ENCODE measurements at regions not wholly inside any gene's neighbourhood (a gene's known extent, or its start where the extent isn't known, plus 50 kb on each side); places are given as distances from the start of the nearest gene placed in this dataset.

- TF ChIP-seq, protein P1, sequence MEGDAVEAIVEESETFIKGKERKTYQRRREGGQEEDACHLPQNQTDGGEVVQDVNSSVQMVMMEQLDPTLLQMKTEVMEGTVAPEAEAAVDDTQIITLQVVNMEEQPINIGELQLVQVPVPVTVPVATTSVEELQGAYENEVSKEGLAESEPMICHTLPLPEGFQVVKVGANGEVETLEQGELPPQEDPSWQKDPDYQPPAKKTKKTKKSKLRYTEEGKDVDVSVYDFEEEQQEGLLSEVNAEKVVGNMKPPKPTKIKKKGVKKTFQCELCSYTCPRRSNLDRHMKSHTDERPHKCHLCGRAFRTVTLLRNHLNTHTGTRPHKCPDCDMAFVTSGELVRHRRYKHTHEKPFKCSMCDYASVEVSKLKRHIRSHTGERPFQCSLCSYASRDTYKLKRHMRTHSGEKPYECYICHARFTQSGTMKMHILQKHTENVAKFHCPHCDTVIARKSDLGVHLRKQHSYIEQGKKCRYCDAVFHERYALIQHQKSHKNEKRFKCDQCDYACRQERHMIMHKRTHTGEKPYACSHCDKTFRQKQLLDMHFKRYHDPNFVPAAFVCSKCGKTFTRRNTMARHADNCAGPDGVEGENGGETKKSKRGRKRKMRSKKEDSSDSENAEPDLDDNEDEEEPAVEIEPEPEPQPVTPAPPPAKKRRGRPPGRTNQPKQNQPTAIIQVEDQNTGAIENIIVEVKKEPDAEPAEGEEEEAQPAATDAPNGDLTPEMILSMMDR (IDR thresholded peaks at IDR 0.05): no peak
- TF ChIP-seq POLR2A (IDR thresholded peaks at IDR 0.05) (no peak), POLR2AphosphoS5 (IDR thresholded peaks at IDR 0.05) (no peak)
Measured at GRCh38 chr3:166351461-166351860, 514.2 kb upstream of the BCHE start.

Measured in prostate gland (tissue), 2 donors.